K562 (cell line): ENCODE measurements at regions not wholly inside any gene's neighbourhood (a gene's known extent, or its start where the extent isn't known, plus 50 kb on each side); places are given as distances from the start of the nearest gene placed in this dataset.

ENCODE experiments used
- ATAC-seq: fragments of 200-7000 bp; cut with Tn5 transposase; 3 replicates; pipeline ENCODE4 v1.9.1; 2020; ENCODE audit warnings: moderate library complexity
- BruUV-seq: library from RNA; stranded (reverse); fragments of 400-500 nt; replicated peaks from 2 replicates; lab custom pipeline; 2021; lab: Mats Ljungman, UMichigan
- CTCF ChIA-PET: fragments of 300-600 bp; formaldehyde crosslinking; extraction: SDS; loops from one replicate; lab custom pipeline; 2021; ENCODE audit warnings: low intra/inter-chr PET ratio; lab: Yijun Ruan, JAX
- POLR2A ChIA-PET: fragments of 300-600, 350-650 bp; sonication (Branson Sonifier 250); formaldehyde crosslinking; extraction: SDS; loops from one replicate; lab custom pipeline; 2021; ENCODE audit warnings: antibody characterized with exemption, inconsistent platforms; lab: Yijun Ruan, JAX
- DNase-seq, 4 experiments: peaks; one replicate each; pipeline versions ENCODE4 v3.0.0 to v3.0.0-alpha.2; 2011 to 2018; ENCODE audit warnings: low spot score in 3 of 4, mixed read lengths in 3 of 4; ENCODE audit errors: extremely low read depth in 1 of 4
- FAIRE-seq: peaks from 2 replicates; lab custom pipeline; 2011; peaks lifted over from hg19 to GRCh38; lab: Jason Lieb, UNC
- H2AFZ ChIP-seq: 2 replicates; pipeline ENCODE4 v1.6.0; 2011; ENCODE audit warnings: low read depth, low read length, control low read depth, inconsistent platforms
- H3K27ac ChIP-seq: fragments of 200-600 bp; 3 replicates; pipeline ENCODE4 v1.8.0; 2011; ENCODE audit warnings: low read depth, mild to moderate bottlenecking, control low read depth, inconsistent platforms, low read length, moderate library complexity, mixed read lengths; ENCODE audit errors: extremely low read depth
- H3K27me3 ChIP-seq, 2 experiments: fragments of 300-600 bp in 1 of 2; 2 replicates in 1 of 2; 3 replicates in 1 of 2; pipeline versions ENCODE4 v1.6.0 to v1.8.0; 2011; ENCODE audit warnings: inconsistent platforms in 2 of 2, low read length in 2 of 2, mild to moderate bottlenecking in 1 of 2, mixed read lengths in 1 of 2, moderate library complexity in 1 of 2; ENCODE audit not compliant: control insufficient read depth in 2 of 2, insufficient read depth in 2 of 2
- H3K36me3 ChIP-seq: fragments of 300-600 bp; 3 replicates; pipeline ENCODE4 v1.8.0; 2011; ENCODE audit warnings: mild to moderate bottlenecking, low read length, inconsistent platforms; ENCODE audit not compliant: control insufficient read depth, insufficient read depth
- H3K4me1 ChIP-seq, 2 experiments: fragments of 200-600 bp in 1 of 2; replicated peaks in 1 of 2; 2 replicates in 1 of 2; 3 replicates in 1 of 2; pipeline versions ENCODE4 v1.5.1 to v1.8.0; 2011; ENCODE audit warnings: inconsistent platforms in 2 of 2, low read length in 2 of 2, mild to moderate bottlenecking in 1 of 2, mixed read lengths in 1 of 2, moderate library complexity in 1 of 2; ENCODE audit not compliant: control insufficient read depth in 2 of 2, insufficient read depth in 2 of 2
- H3K4me2 ChIP-seq: 2 replicates; pipeline ENCODE4 v1.6.1; 2011; ENCODE audit warnings: low read length, control low read depth, inconsistent platforms, mixed read lengths; ENCODE audit not compliant: insufficient read depth
- H3K4me3 ChIP-seq: fragments of 200-600 bp; sonication (generic), shearing (Covaris generic); 2 replicates; pipeline ENCODE4 v1.5.1; 2016; ENCODE audit warnings: control low read depth, inconsistent platforms
- H3K79me2 ChIP-seq: fragments of 200-600 bp; 3 replicates; pipeline ENCODE4 v1.8.0; 2011; ENCODE audit warnings: low read length, inconsistent platforms; ENCODE audit not compliant: control insufficient read depth, insufficient read depth
- H3K9ac ChIP-seq, 2 experiments: 2 replicates each; pipeline versions ENCODE4 v1.6.0 to v1.6.1; 2011; ENCODE audit warnings: low read depth in 2 of 2, low read length in 2 of 2, control low read depth in 1 of 2, inconsistent platforms in 1 of 2, mild to moderate bottlenecking in 1 of 2, mixed read lengths in 1 of 2; ENCODE audit not compliant: insufficient read depth in 1 of 2
- H3K9me1 ChIP-seq: one replicate; pipeline ENCODE4 v1.6.0; 2011; ENCODE audit warnings: inconsistent platforms, mild to moderate bottlenecking, low read length, moderate library complexity; ENCODE audit not compliant: control insufficient read depth, insufficient read depth
- H3K9me3 ChIP-seq: replicated peaks from 2 replicates; pipeline ENCODE4 v1.5.1; 2011; ENCODE audit warnings: low read depth, low read length, inconsistent platforms; ENCODE audit not compliant: control insufficient read depth, insufficient read depth
- H4K20me1 ChIP-seq: replicated peaks from 2 replicates; pipeline ENCODE4 v1.6.1; 2011; ENCODE audit warnings: low read length, inconsistent platforms, mixed read lengths; ENCODE audit not compliant: control insufficient read depth, insufficient read depth
- CXXC5 ChIP-seq: fragments of 250-450 bp; sonication (Bioruptor Pico); IDR thresholded peaks from 2 replicates; pipeline ENCODE4 v1.8.0; 2022; ENCODE audit warnings: inconsistent platforms, mild to moderate bottlenecking, moderate library complexity
- ERF ChIP-seq: fragments of 450-650 bp; formaldehyde crosslinking; IDR thresholded peaks from 2 replicates; pipeline ENCODE4 v1.4.0; 2020; ENCODE audit warnings: mild to moderate bottlenecking, mixed read lengths
- HMG20B ChIP-seq: fragments of 250-450 bp; sonication (Bioruptor Pico); IDR thresholded peaks from 2 replicates; pipeline ENCODE4 v1.5.0; 2021; ENCODE audit warnings: mild to moderate bottlenecking
- IRF2 ChIP-seq: sonication (generic); formaldehyde crosslinking; IDR thresholded peaks from 2 replicates; pipeline ENCODE4 v1.8.1; 2022; ENCODE audit warnings: mild to moderate bottlenecking, missing genetic modification reagents
- NBN ChIP-seq: fragments of 450-650 bp; IDR thresholded peaks from 2 replicates; pipeline ENCODE4 v1.6.1; 2016; ENCODE audit warnings: low read depth, mild to moderate bottlenecking
- SMAD2 ChIP-seq: fragments of 150-350 bp; IDR thresholded peaks from 2 replicates; pipeline ENCODE4 v1.6.1; 2014; ENCODE audit warnings: low read depth, mild to moderate bottlenecking, low read length
- STAT6 ChIP-seq: sonication (generic); formaldehyde crosslinking; IDR thresholded peaks from 2 replicates; pipeline ENCODE4 v1.8.1; 2023; ENCODE audit warnings: mild to moderate bottlenecking, missing genetic modification reagents
- THRA ChIP-seq: fragments of 450-650 bp; IDR thresholded peaks from 2 replicates; pipeline ENCODE4 v1.6.1; 2017; ENCODE audit warnings: mild to moderate bottlenecking, moderate library complexity
- THRB ChIP-seq: fragments of 450-650 bp; formaldehyde crosslinking; conservative IDR thresholded peaks from 2 replicates; pipeline ENCODE4 v1.4.0; 2022; ENCODE audit warnings: mild to moderate bottlenecking, missing genetic modification characterization
- USF1 ChIP-seq: sonication (generic); formaldehyde crosslinking; IDR thresholded peaks from 2 replicates; pipeline ENCODE4 v1.9.0; 2022; ENCODE audit warnings: mild to moderate bottlenecking, missing genetic modification reagents
- ZNF224 ChIP-seq: sonication (generic); formaldehyde crosslinking; IDR thresholded peaks from 2 replicates; pipeline ENCODE4 v1.8.0; 2022; ENCODE audit warnings: mild to moderate bottlenecking, missing genetic modification reagents
- ZNF23 ChIP-seq: fragments of 250-450 bp; sonication (Bioruptor Pico); IDR thresholded peaks from 2 replicates; pipeline ENCODE4 v1.4.0; 2020; ENCODE audit warnings: mild to moderate bottlenecking
- ZNF280B ChIP-seq: fragments of 250-450 bp; sonication (Bioruptor Pico); IDR thresholded peaks from 2 replicates; pipeline ENCODE4 v1.5.1; 2021; ENCODE audit warnings: mild to moderate bottlenecking
- ZNF282 ChIP-seq: sonication (generic); formaldehyde crosslinking; IDR thresholded peaks from 2 replicates; pipeline ENCODE4 v1.8.1; 2023; ENCODE audit warnings: missing genetic modification reagents
- ZNF740 ChIP-seq, 3 experiments: fragments of 200-800 bp in 1 of 3; sonication (Bioruptor generic) in 1 of 3; sonication (generic) in 1 of 3; formaldehyde crosslinking in 1 of 3; IDR thresholded peaks; 2 replicates each; pipeline versions ENCODE4 v1.6.1 to v1.8.0; 2016 to 2022; ENCODE audit warnings: mild to moderate bottlenecking in 2 of 3, missing compliant biosample characterization in 2 of 3, missing genetic modification characterization in 2 of 3, missing genetic modification reagents in 1 of 3
- WGBS: fragments of 100-300 bp; shearing (Covaris generic); methylation state at CpG from one replicate; pipeline ENCODE4 v1.1.6; 2016; ENCODE audit warnings: low coverage, mixed read lengths; ENCODE audit not compliant: insufficient coverage; ENCODE audit errors: missing lambda C conversion rate; 5-methylcytosine and 5-hydroxymethylcytosine counted together
- in situ Hi-C: fragments of 300-500 bp; cut with MboI; formaldehyde crosslinking; loops from 4 replicates; pipeline ENCODE4 v1.15.0; 2018; ENCODE audit warnings: inconsistent platforms, mixed read lengths
- intact Hi-C: fragments of 100-400 bp; cut with micrococcal nuclease; formaldehyde crosslinking; loops from 2 replicates; pipeline ENCODE4 v1.14.2; 2022

GRCh38 chr14:26735811-26736210 is 138.0 kb upstream of the NOVA1 start:
- DNase-seq = no peak
- no peak for ATAC-seq
- Histone ChIP-seq H4K20me1 (no peaks in the 10 kb centered on the region), H3K27me3 (no peaks in the 10 kb centered on the region), H3K9ac (no peak overlapping the region), H3K27ac (no peak overlapping the region), H2AFZ (no peak overlapping the region), H3K4me1 (no peaks in the 10 kb centered on the region), H3K36me3 (no peaks in the 10 kb centered on the region), H3K4me3 (no peak overlapping the region), H3K79me2 (no peaks in the 10 kb centered on the region), H3K9me3 (no peaks in the 10 kb centered on the region), H3K4me2 (no peak overlapping the region), H3K9me1 (no peaks in the 10 kb centered on the region)
- in situ Hi-C loops (no loop called here), intact Hi-C loops (no loop called here)
- ChIA-PET CTCF (no interaction called here), POLR2A (no interaction called here)
- TF ChIP-seq THRA = no peak
- no peak for TF ChIP-seq STAT6 (CRISPR knock-in tag)
- no peak for TF ChIP-seq ERF (CRISPR knock-in tag)
- no peak for TF ChIP-seq ZNF23 (CRISPR knock-in tag)
- no peak for TF ChIP-seq ZNF224 (CRISPR knock-in tag)
- no peak for TF ChIP-seq SMAD2
- TF ChIP-seq ZNF282 (CRISPR knock-in tag) = no peak
- TF ChIP-seq CXXC5 (CRISPR knock-in tag) = no peak
- no peak for TF ChIP-seq ZNF740 (CRISPR knock-in tag; IDR thresholded peaks at IDR 0.05)
- no peak for TF ChIP-seq ZNF740 (tag; IDR thresholded peaks at IDR 0.05)
- TF ChIP-seq HMG20B (CRISPR knock-in tag) = no peak
- TF ChIP-seq ZNF280B (CRISPR knock-in tag) = no peak
- TF ChIP-seq USF1 (CRISPR knock-in tag) = no peak
- TF ChIP-seq THRB (CRISPR knock-in tag) = no peak
- TF ChIP-seq IRF2 (CRISPR knock-in tag) = no peak
- TF ChIP-seq NBN = no peak
- FAIRE-seq = no peak
- WGBS = 0% methylated on average over 2 of the region's 2 CpGs
- no TSS peak for BruUV-seq
